Neural progenitor cell (in vitro differentiated cells): ENCODE measurements at regions not wholly inside any gene's neighbourhood (a gene's known extent, or its start where the extent isn't known, plus 50 kb on each side); places are given as distances from the start of the nearest gene placed in this dataset.

Experiments used
- CTCF ChIP-seq: fragments of 200-600 bp; sonication (generic); IDR thresholded peaks from 2 replicates; pipeline ENCODE4 v1.5.1; 2017; ENCODE audit warnings: antibody characterized with exemption, mild to moderate bottlenecking
- EZH2 ChIP-seq: fragments of 200-600 bp; sonication (generic); IDR thresholded peaks from 2 replicates; pipeline ENCODE4 v1.6.1; 2017; ENCODE audit warnings: antibody characterized with exemption, mild to moderate bottlenecking, moderate library complexity

DNA sequence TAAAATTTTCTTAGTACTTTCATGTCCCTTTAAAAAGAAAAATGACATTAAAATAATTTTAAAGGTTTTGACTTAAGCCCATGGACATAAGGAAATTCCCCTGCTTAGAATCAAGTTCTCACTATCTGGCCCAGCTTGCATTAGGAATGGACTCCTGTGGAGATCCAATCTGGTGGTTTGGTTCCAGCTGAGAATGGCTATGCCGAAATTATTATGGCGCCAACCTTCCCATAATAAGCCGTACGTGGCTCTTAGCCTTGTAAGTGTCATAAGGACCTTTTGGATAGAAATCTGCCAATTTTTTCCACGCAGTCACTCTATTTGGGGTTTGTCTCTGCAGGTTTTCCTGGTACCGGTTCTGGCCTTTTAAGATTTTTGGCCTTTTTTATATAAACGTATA, 262.1 kb upstream of the MAF start:
- TF ChIP-seq CTCF, result no peak
- TF ChIP-seq EZH2, result no peak
